Mammary epithelial cell (primary cell): ENCODE measurements at regions not wholly inside any gene's neighbourhood (a gene's known extent, or its start where the extent isn't known, plus 50 kb on each side); places are given as distances from the start of the nearest gene placed in this dataset.

ENCODE experiments used
- CTCF ChIP-seq, 2 donors: IDR thresholded peaks in 1 of 2; conservative IDR thresholded peaks in 1 of 2; 2 replicates each; pipeline ENCODE4 v1.5.1; 2011 to 2012; ENCODE audit warnings: inconsistent platforms in 2 of 2, low read length in 2 of 2, mild to moderate bottlenecking in 2 of 2, control low read depth in 1 of 2, low read depth in 1 of 2; ENCODE audit not compliant: insufficient read depth in 1 of 2; ENCODE audit errors: extremely low read depth in 1 of 2
- EZH2 ChIP-seq: IDR thresholded peaks from 2 replicates; pipeline ENCODE4 v1.6.1; 2012; ENCODE audit warnings: low read length, inconsistent platforms, borderline replicate concordance

GRCh38 chr5:2307631-2308030 is 424.9 kb upstream of the IRX4 start:
- TF ChIP-seq CTCF (conservative IDR thresholded peaks at IDR 0.05 in 1 of 2, IDR thresholded peaks at IDR 0.05 in 1 of 2; ENCODE audit: extremely low read depth in 1 of 2, insufficient read depth in 1 of 2, low read depth in 1 of 2, low read length in 2 of 2) (no peak), EZH2 (no peak)
